ENCODE measurements at regions not wholly inside any gene's neighbourhood (a gene's known extent, or its start where the extent isn't known, plus 50 kb on each side); places are given as distances from the start of the nearest gene placed in this dataset.

DNA sequence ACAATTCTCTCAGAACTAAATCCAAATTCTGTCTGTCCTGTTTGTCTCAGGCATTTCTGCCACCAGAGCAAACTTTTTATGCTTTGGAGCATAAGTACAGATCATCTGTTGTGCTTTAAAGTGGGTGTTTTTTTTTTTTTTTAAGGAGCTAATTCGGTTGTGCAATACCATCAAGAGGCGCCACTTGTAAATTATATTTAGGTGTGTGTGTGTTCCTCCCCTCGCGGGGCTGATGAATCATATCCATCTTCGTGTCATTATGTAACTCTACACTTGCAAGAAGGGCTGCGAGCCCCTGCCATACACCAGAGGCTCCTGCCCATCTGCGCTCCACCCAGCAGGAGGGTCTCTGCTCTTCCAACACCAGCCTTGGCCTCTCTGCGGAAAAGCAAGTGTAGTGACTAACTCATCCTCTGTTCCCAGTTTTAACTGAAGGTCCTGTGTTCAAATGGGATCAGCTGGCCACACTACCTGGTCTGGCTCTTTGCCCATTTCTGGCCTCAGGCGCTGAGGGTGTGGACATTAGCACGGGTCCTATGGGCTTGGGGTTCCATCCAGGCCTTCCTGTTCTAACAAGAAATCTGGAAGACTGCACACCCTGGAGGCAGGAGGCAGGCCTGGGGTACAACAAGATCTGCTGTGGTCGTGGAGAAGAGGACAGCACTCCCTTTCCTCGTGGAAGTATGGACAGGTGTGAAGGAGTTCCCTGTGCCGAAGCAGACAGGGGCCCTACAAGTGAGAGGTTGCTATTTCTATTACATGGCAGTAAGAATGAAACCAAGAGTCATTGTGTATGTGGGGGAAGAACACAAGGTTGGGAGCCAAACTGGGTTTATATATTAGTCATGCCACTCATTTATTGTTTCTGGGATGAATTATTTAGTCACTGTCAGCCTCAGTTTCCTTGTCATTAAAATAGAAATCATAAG lies 96.1 kb upstream of the MBNL2 start:
- TF ChIP-seq, protein P1, sequence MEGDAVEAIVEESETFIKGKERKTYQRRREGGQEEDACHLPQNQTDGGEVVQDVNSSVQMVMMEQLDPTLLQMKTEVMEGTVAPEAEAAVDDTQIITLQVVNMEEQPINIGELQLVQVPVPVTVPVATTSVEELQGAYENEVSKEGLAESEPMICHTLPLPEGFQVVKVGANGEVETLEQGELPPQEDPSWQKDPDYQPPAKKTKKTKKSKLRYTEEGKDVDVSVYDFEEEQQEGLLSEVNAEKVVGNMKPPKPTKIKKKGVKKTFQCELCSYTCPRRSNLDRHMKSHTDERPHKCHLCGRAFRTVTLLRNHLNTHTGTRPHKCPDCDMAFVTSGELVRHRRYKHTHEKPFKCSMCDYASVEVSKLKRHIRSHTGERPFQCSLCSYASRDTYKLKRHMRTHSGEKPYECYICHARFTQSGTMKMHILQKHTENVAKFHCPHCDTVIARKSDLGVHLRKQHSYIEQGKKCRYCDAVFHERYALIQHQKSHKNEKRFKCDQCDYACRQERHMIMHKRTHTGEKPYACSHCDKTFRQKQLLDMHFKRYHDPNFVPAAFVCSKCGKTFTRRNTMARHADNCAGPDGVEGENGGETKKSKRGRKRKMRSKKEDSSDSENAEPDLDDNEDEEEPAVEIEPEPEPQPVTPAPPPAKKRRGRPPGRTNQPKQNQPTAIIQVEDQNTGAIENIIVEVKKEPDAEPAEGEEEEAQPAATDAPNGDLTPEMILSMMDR (IDR thresholded peaks at IDR 0.05 in 8 of 11, conservative IDR thresholded peaks at IDR 0.05 in 3 of 11): no peak
- no peak for TF ChIP-seq POLR2A (IDR thresholded peaks at IDR 0.05)

All from spleen (tissue), 7 donors.